GM12872 (cell line): ENCODE measurements at regions not wholly inside any gene's neighbourhood (a gene's known extent, or its start where the extent isn't known, plus 50 kb on each side); places are given as distances from the start of the nearest gene placed in this dataset.

Experiments used
- TF ChIP-seq, protein P1 (sequence below): IDR thresholded peaks from 3 replicates; pipeline ENCODE4 v1.5.1; 2011; ENCODE audit warnings: low read depth, mild to moderate bottlenecking, low read length, moderate library complexity; ENCODE audit not compliant: insufficient read depth

DNA sequence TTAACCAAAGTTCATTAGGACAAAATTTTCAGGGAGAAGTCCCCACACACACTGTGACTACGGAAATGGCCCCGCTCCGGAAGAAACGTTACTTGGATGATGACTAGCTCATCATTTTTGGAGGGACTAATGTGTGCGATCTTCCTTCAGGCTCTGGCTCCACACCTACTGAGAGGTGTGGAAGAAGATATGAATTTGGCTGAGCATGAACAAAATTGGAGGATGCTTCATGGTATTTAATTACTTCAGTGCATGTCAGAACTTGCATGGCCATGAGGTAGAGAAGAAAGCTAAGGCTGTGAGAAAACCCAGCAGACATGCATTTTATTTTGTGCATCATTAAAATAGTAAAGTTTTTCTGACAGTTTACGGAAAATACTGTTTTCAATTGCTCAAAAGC lies 202.1 kb upstream of the TLE4 start:
- TF ChIP-seq, protein P1, sequence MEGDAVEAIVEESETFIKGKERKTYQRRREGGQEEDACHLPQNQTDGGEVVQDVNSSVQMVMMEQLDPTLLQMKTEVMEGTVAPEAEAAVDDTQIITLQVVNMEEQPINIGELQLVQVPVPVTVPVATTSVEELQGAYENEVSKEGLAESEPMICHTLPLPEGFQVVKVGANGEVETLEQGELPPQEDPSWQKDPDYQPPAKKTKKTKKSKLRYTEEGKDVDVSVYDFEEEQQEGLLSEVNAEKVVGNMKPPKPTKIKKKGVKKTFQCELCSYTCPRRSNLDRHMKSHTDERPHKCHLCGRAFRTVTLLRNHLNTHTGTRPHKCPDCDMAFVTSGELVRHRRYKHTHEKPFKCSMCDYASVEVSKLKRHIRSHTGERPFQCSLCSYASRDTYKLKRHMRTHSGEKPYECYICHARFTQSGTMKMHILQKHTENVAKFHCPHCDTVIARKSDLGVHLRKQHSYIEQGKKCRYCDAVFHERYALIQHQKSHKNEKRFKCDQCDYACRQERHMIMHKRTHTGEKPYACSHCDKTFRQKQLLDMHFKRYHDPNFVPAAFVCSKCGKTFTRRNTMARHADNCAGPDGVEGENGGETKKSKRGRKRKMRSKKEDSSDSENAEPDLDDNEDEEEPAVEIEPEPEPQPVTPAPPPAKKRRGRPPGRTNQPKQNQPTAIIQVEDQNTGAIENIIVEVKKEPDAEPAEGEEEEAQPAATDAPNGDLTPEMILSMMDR = no peak

DNA sequence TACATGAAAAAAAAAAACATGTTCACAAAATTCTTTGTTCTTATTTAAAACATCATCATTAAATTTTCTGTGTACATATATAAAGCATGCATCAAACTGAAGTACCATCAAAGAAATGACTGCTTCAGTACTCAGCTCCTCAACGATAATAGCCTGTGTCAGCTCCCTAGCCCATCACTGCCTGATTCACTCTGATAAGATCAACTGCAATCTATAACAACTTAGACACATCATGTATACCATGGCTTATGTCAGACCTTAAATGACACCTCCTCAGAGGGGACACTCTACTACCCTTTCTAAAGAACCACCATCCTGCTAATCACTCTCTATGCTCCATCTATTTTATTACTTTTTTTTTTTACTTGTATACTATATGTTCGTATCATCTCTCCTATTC lies 200.5 kb upstream of the TLE4 start:
- TF ChIP-seq, protein P1 = no peak

DNA sequence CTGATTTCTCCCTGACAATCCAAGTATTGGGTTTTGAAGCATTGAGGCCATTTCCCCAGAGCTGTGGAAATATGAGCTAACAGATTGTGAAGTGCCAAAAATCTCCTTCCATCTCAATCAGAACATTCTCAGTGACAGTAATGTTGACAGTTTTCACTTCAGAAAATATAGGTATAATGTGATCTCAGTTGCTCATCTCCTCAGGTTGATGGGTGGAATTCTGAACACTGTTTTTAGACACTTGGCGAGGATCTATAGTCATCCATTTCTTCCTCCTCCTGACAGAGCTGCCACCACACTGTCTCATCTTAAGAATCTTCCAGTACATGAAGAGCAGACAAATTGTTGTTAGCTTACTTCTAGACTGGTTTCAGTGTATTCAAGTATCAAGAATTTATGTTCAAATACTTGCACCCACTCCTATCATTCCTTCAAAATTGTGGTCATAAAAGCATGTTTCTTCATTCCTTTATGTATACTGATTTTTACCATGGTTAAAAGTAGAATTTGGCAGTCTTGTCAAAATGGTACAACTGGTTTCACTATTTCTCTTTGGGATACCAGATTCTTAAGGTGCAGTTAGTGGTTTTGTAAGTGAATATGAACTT lies 199.7 kb upstream of the TLE4 start:
- TF ChIP-seq, protein P1 = no peak

DNA sequence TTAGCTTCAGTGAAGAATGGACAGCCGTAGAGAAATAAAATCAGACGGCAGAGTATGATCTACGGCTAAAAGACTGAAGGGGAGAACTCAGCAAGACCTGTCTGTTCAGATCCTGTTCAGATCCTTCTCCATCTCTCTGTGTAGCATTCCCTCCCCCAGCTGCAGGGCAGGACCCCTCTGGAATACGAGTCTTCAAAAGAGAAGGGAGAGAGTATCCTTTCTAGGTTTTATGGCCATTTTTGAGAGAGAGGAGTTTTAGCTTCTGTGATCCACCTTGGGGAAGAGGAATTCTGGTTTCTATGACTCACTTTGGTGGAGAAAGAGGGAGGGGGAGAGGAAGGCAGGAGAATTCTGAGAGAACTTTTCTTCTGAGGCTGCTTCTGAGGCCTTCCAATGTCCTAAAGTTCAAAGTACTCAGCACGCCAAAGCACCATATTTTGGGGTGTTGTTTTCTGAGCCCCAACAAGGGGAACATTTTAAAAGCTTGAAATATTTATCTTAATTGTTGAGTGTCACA lies 194.4 kb upstream of the TLE4 start:
- TF ChIP-seq, protein P1 = no peak

DNA sequence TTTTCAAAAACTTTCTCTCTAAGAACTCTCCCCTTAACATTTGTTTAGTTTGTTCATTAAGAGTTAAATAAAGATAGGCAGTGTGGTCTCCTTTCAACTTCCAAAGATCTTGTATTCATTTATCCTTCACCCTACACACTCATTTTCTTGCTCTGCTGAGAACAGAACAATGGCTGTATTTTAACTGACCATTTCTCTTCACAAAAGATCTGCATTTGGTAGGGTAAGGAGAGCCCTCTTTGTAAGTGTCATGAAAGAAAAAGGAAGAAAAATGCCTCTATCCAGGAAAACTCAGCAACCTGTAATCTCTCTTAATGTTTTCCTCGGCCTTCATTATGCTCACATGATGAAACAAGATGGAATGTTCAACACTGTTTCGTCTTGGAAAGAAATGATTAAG lies 193.7 kb upstream of the TLE4 start:
- TF ChIP-seq, protein P1 = no peak

DNA sequence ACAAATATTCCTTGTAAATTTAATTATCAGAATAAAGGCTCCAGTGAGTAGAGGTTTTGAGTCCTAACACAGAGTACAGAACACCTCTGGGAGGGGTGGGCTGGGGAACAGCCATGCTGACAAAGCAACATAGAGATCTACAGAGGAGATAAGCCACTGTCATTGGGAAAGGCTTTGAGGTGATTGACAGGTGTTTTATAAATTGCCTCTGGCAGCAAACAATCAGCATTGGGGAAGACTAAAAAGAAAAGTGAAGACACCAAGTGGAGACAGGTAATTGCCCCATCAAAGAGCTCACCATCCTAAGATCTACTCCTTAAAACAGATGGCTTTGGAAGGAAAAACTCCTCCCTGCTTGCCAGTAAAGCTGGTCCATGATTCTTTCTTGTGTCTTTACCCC lies 189.7 kb upstream of the TLE4 start:
- TF ChIP-seq, protein P1 = no peak

DNA sequence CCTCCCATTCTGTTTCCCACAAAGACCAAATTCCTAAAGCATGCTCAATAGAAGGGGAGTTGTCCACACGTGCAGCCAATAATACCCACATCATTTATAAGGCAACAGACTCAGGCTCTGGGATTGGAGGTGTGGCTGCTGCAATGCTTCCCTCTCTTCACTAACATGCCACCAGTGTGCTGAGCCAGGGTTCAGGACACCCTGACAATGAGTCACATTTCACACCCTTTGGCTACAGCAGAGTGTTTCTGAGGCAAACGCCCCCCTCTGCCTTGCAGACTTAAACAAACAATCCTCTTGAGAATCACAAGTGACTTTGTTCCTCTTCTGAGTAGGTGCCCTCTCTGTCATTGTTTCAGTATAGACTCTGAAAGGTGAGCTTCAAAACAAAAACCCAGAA lies 189.3 kb upstream of the TLE4 start:
- TF ChIP-seq, protein P1 = no peak
